ENCODE measurements at regions not wholly inside any gene's neighbourhood (a gene's known extent, or its start where the extent isn't known, plus 50 kb on each side); places are given as distances from the start of the nearest gene placed in this dataset.

DNA sequence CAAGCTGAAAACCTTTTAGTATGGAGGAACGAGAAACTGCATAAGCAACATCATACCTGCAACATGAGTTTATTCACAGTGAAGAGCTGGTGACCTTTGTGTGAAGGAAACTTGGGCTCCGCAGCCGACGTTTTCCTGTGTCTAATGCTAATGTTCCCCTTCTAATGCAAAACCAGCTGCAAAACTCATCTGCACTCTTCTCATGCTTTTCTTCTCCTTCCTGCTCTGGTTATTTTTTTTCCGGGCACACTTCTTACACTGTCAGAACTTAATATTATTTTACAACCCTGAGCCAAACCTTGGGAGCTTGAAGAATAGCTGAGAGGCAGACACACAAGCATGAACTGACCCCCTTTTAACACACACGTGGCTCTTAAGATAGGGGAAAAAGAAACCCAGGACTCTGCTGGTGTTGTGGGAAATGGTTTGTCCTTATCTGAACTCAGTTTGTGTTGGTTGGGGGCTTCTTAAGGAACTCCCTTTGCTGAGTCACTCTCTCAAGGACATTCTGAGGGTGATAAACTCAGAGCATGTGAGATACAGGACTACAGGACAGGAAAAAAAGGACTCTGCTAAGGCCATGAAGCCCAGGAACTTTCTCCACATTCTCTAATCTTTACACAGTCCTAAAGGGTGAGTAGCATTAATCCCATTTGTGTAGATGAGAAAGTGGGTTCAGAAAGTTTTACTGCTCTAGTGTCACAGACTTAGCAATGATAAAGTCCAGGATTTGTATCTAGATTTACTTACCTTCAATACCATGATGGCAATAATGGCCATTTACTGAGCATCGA is 439.3 kb upstream of the TRIB2 start:
- no peak for ATAC-seq
- peaks cover 0 to 15% (median 2%) of the 10 kb centered on the region in 12 donors for H3K4me1 ChIP-seq
- no peak overlapping the region for H3K4me3 ChIP-seq
- H3K36me3 ChIP-seq, result no peaks in the 10 kb centered on the region
- no peaks in the 10 kb centered on the region for H3K9me3 ChIP-seq
- no peaks in the 10 kb centered on the region for H3K27me3 ChIP-seq
- TF ChIP-seq, protein P1, sequence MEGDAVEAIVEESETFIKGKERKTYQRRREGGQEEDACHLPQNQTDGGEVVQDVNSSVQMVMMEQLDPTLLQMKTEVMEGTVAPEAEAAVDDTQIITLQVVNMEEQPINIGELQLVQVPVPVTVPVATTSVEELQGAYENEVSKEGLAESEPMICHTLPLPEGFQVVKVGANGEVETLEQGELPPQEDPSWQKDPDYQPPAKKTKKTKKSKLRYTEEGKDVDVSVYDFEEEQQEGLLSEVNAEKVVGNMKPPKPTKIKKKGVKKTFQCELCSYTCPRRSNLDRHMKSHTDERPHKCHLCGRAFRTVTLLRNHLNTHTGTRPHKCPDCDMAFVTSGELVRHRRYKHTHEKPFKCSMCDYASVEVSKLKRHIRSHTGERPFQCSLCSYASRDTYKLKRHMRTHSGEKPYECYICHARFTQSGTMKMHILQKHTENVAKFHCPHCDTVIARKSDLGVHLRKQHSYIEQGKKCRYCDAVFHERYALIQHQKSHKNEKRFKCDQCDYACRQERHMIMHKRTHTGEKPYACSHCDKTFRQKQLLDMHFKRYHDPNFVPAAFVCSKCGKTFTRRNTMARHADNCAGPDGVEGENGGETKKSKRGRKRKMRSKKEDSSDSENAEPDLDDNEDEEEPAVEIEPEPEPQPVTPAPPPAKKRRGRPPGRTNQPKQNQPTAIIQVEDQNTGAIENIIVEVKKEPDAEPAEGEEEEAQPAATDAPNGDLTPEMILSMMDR (IDR thresholded peaks at IDR 0.05), result no peak
- no peak for TF ChIP-seq POLR2A (IDR thresholded peaks at IDR 0.05)
- DNase-seq, result no peak
- intact Hi-C loops (cut with DNase I), result no loop called here
- H3K27ac ChIP-seq, result no peak overlapping the region
- 47 to 55% (median 53%) methylated on average over 7 of the region's 7 CpGs for WGBS, 4 donors

DNA sequence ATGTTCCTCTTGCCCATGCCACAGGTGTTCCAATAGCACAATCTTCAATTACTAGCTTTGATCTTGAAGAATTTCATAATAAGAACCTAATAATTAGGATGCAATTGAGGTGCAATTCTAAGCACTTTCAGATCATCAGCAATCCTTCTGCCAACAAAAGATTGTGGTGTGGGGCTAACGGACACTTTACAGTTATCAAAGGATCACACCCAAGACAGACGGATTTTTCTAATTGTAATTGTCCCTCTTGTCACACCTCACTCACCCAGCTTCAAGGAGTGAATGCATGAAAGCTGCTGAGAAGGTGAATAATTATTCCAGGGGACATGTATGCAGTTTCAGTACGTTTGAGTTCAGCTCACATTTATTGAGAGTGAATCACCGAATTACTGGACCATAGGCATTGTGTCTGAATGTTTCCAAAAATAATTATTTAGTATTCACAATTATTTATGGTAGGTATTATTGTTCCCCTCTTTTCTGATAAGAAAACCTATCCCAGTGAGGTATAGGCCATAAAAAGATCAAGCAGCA is 438.5 kb upstream of the TRIB2 start:
- no peak for TF ChIP-seq POLR2A (IDR thresholded peaks at IDR 0.05)
- TF ChIP-seq, protein P1 (IDR thresholded peaks at IDR 0.05), result no peak
- H3K9me3 ChIP-seq, result no peaks in the 10 kb centered on the region
- WGBS, 4 donors, result 92 to 99% (median 96%) methylated on average over 4 of the region's 4 CpGs
- ATAC-seq, result no peak
- H3K4me3 ChIP-seq, result no peak overlapping the region
- intact Hi-C loops (cut with DNase I), result no loop called here
- no peaks in the 10 kb centered on the region for H3K36me3 ChIP-seq
- peaks cover 0 to 15% (median 2%) of the 10 kb centered on the region in 12 donors for H3K4me1 ChIP-seq
- DNase-seq, result no peak
- H3K27me3 ChIP-seq, result no peaks in the 10 kb centered on the region
- no peak overlapping the region for H3K27ac ChIP-seq

DNA sequence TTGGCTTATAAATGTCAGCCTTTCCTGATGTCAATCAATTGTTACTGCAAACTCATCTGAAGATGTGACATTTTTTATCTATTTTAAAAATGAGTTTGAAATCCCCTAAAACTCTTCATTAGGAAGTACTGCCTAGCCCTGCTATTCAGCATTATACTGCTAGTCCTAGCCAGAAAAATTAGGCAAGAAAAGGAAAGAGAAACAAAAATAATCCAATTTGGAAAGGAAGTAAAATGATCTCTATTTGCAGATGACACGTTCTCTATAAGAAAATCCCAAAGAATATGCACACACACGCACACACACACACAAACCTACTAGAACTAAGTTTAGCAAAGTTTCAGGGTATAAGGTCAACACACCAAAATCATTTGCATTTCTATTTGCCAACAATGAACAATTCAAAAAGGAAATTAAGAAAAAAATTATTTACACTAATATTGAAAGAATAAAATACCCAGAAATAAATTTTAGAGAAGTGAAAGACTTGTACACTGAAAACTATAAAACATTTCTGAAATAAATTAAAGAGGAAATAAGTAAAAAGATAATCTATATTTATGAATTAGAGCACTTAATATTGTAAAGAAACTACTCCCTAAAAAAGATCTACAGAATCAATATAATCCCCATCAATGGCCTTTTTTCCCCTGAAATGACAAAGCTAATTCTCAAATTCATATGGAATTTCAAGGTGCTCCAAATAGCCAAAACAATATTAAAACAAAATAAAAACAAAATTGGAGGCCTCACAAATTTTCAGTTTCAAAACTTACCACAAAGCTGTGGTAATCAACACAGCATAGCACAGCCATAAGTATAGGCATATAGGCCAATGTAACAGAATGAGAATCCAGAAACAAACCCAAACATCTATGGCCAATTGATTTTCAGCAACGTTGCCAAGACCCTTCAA is 433.7 kb upstream of the TRIB2 start:
- peaks cover 0 to 21% (median 8%) of the 10 kb centered on the region in 12 donors for H3K4me1 ChIP-seq
- DNase-seq, result no peak
- no peak overlapping the region for H3K4me3 ChIP-seq
- H3K9me3 ChIP-seq, result no peaks in the 10 kb centered on the region
- H3K27me3 ChIP-seq, result no peaks in the 10 kb centered on the region
- 78 to 86% (median 84%) methylated on average over 3 of the region's 3 CpGs for WGBS, 4 donors
- H3K36me3 ChIP-seq, result no peaks in the 10 kb centered on the region
- no peak for ATAC-seq
- TF ChIP-seq POLR2A (IDR thresholded peaks at IDR 0.05), result no peak
- TF ChIP-seq, protein P1 (IDR thresholded peaks at IDR 0.05), result no peak
- H3K27ac ChIP-seq, result no peak overlapping the region
- intact Hi-C loops (cut with DNase I), result no loop called here

DNA sequence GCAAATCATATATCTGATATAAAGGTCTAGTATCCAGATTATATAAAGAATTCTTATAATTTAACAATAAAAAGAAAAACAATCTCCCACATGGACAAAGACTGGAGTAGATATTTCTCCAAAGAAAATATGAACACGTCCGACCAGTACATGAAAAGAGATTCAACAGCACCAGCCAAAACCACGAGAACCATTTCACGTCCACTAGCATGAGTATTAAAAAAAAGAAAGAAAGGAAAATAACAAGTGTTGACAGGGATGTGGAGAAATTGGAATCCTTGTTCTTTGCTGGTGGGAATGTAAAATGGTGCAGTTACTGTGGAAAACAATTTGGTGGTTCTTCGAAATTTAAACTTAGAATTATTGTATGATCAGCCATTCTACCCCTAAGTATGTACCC is 432.7 kb upstream of the TRIB2 start:
- Histone ChIP-seq H3K4me1 (peaks cover 0 to 20% (median 8%) of the 10 kb centered on the region in 12 donors), H3K9me3 (no peaks in the 10 kb centered on the region), H3K27ac (no peak overlapping the region), H3K36me3 (no peaks in the 10 kb centered on the region), H3K27me3 (no peaks in the 10 kb centered on the region), H3K4me3 (no peak overlapping the region)
- TF ChIP-seq POLR2A (IDR thresholded peaks at IDR 0.05), result no peak
- TF ChIP-seq, protein P1 (IDR thresholded peaks at IDR 0.05), result no peak
- ATAC-seq (no peak), DNase-seq (no peak)
- intact Hi-C loops (cut with DNase I), result no loop called here
- WGBS, 4 donors, result 81 to 93% (median 89%) methylated on average over 5 of the region's 5 CpGs
